ENCODE measurements at regions not wholly inside any gene's neighbourhood (a gene's known extent, or its start where the extent isn't known, plus 50 kb on each side); places are given as distances from the start of the nearest gene placed in this dataset.

DNA sequence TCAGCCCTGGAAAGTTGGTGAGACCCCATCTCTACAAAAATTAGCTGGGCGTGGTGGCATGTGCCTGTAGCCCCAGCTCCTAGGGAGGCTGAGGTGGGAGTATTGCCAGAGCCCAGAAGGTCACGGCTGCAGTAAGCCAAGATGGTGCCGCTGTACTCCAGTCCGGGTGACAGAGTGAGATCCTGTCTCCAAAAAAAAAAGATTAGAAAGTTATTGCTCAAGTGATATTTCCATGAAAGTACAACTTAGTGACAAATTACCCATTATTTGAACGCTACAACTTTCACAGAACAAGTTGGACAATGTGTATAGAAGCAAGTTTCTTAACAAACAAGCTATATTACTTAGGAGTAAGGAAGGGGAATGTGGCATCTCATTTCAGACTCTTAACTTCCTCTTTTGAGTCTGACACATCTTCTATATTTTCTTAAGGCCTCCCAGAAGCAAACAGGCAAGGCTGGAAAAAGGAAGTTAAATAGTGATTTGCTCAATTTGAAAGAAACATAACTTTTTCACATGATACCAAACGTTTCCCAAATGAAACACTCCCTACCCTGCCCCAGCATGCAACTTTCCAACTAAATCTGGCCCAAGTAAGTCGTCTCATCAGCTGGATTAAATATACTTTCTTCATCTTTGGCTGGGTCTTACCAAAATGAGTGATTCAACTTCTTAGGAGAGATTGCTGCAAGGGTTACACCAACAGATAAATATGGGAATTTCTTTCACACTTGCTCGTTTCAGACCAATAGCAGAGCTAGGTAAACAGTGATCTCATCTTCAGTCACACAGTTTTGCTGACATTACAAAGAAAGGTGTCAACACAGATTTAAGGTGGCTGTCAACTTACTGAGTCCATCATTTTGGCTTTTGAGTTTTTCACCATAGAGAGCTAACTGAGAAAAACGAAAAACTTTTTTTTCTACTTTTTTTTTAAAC lies 66.3 kb upstream of the KLF6 start:
- DNase-seq (no peak), ATAC-seq (ENCODE audit: low read depth in 2 of 2) (no peak)
- Histone ChIP-seq H3K36me3 (ENCODE audit: control insufficient read depth, insufficient read depth, low read length) (no peaks in the 10 kb centered on the region), H3K9me3 (ENCODE audit: control insufficient read depth in 2 of 2, low read length in 2 of 2) (no peaks in the 10 kb centered on the region), H3K4me3 (ENCODE audit: low read depth, low read length) (peak overlapping the region; percentile 57), H3K27me3 (ENCODE audit: control insufficient read depth, insufficient read depth, low read length) (no peaks in the 10 kb centered on the region), H3K4me1 (ENCODE audit: control insufficient read depth, insufficient read depth, low read length, poor library complexity, severe bottlenecking) (peaks cover 18% of the 10 kb centered on the region), H3K27ac (ENCODE audit: insufficient read depth, low read length, poor library complexity, severe bottlenecking) (peak overlapping the region; percentile 84)
- H3K4me3 Mint-ChIP-seq: peak overlapping the region in 1 of 4 donors; percentile 43
- peak overlapping the region; percentile 85 to 94 (median 89) for H3K27ac Mint-ChIP-seq
- H3K36me3 Mint-ChIP-seq: no peaks in the 10 kb centered on the region
- peaks cover 10 to 29% (median 25%) of the 10 kb centered on the region in 4 donors for H3K4me1 Mint-ChIP-seq
- H3K9me3 Mint-ChIP-seq: peaks cover 0 to 1% (median 0%) of the 10 kb centered on the region in 7 donors
- no peaks in the 10 kb centered on the region for H3K27me3 Mint-ChIP-seq

DNA sequence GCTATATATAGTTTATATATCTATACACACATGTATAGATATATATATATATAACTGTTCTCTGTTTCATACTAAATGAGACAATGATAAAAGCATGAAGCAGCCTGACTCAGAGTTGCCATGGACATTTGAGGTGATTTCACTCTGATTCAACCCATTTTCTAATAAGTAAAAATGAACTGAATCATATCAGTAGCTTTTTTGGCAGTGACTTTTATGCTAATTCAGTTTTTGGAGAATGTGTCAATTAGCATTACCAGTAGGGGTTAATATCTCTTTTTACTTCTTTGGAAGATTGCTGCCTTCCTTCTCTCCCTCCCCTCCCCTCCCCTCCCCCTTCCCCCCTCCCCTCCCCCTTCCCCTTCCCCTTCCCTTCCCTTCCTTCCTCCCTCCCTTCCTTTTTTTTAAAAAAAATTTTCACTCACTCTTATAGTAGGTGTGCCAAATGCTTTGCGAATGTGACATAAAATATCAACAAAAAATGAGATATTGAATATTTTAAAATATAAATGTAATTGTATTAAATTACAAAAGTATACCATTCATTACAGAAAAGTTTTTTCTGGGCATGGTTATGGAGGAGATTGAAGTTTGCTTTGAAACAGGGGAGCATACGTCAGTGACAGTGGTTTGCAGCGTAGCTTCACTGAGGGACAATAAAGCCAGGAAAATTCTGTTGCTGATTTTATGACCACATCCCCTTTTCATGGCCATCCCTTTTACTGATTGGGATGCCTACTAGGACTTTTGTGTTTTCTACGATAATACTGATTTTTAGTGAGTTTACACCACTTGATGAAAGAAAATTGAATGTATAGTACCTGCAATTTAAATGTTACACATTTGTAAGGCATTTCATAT lies 64.0 kb upstream of the KLF6 start:
- no peaks in the 10 kb centered on the region for H3K36me3 Mint-ChIP-seq
- no peaks in the 10 kb centered on the region for H3K27me3 ChIP-seq (ENCODE audit: control insufficient read depth, insufficient read depth, low read length)
- no peaks in the 10 kb centered on the region for H3K9me3 ChIP-seq (ENCODE audit: control insufficient read depth in 2 of 2, low read length in 2 of 2)
- no peak for ATAC-seq (ENCODE audit: low read depth in 2 of 2)
- no peak overlapping the region for H3K4me3 ChIP-seq (ENCODE audit: low read depth, low read length)
- H3K9me3 Mint-ChIP-seq: peaks cover 0 to 1% (median 0%) of the 10 kb centered on the region in 7 donors
- no peaks in the 10 kb centered on the region for H3K27me3 Mint-ChIP-seq
- peaks cover 9 to 29% (median 25%) of the 10 kb centered on the region in 4 donors for H3K4me1 Mint-ChIP-seq
- no peak overlapping the region for H3K27ac ChIP-seq (ENCODE audit: insufficient read depth, low read length, poor library complexity, severe bottlenecking)
- no peak for DNase-seq
- no peak overlapping the region for H3K27ac Mint-ChIP-seq
- peaks cover 18% of the 10 kb centered on the region for H3K4me1 ChIP-seq (ENCODE audit: control insufficient read depth, insufficient read depth, low read length, poor library complexity, severe bottlenecking)
- no peak overlapping the region for H3K4me3 Mint-ChIP-seq
- H3K36me3 ChIP-seq (ENCODE audit: control insufficient read depth, insufficient read depth, low read length): no peaks in the 10 kb centered on the region

GRCh38 chr10:3848005-3848774 lies 63.2 kb upstream of the KLF6 start:
- no peak overlapping the region for H3K27ac Mint-ChIP-seq
- peaks cover 18% of the 10 kb centered on the region for H3K4me1 ChIP-seq (ENCODE audit: control insufficient read depth, insufficient read depth, low read length, poor library complexity, severe bottlenecking)
- no peaks in the 10 kb centered on the region for H3K27me3 ChIP-seq (ENCODE audit: control insufficient read depth, insufficient read depth, low read length)
- ATAC-seq (ENCODE audit: low read depth in 2 of 2) (no peak), DNase-seq (no peak)
- no peaks in the 10 kb centered on the region for H3K36me3 Mint-ChIP-seq
- no peak overlapping the region for H3K27ac ChIP-seq (ENCODE audit: insufficient read depth, low read length, poor library complexity, severe bottlenecking)
- no peaks in the 10 kb centered on the region for H3K27me3 Mint-ChIP-seq
- H3K4me3 Mint-ChIP-seq: no peak overlapping the region
- peaks cover 0 to 1% (median 0%) of the 10 kb centered on the region in 7 donors for H3K9me3 Mint-ChIP-seq
- peaks cover 9 to 25% (median 22%) of the 10 kb centered on the region in 4 donors for H3K4me1 Mint-ChIP-seq
- no peak overlapping the region for H3K4me3 ChIP-seq (ENCODE audit: low read depth, low read length)
- no peaks in the 10 kb centered on the region for H3K9me3 ChIP-seq (ENCODE audit: control insufficient read depth in 2 of 2, low read length in 2 of 2)
- no peaks in the 10 kb centered on the region for H3K36me3 ChIP-seq (ENCODE audit: control insufficient read depth, insufficient read depth, low read length)

- Histone ChIP-seq H3K9me3 (ENCODE audit: control insufficient read depth in 2 of 2, low read length in 2 of 2) (no peaks in the 10 kb centered on the region), H3K36me3 (ENCODE audit: control insufficient read depth, insufficient read depth, low read length) (no peaks in the 10 kb centered on the region), H3K4me1 (ENCODE audit: control insufficient read depth, insufficient read depth, low read length, poor library complexity, severe bottlenecking) (peaks cover 7% of the 10 kb centered on the region), H3K27me3 (ENCODE audit: control insufficient read depth, insufficient read depth, low read length) (no peaks in the 10 kb centered on the region), H3K27ac (ENCODE audit: insufficient read depth, low read length, poor library complexity, severe bottlenecking) (no peak overlapping the region), H3K4me3 (ENCODE audit: low read depth, low read length) (no peak overlapping the region)
- Mint-ChIP-seq H3K4me3 (no peak overlapping the region), H3K36me3 (no peaks in the 10 kb centered on the region), H3K27ac (no peak overlapping the region), H3K9me3 (peaks cover 0 to 1% (median 0%) of the 10 kb centered on the region in 7 donors), H3K4me1 (peaks cover 0 to 13% (median 10%) of the 10 kb centered on the region in 4 donors), H3K27me3 (no peaks in the 10 kb centered on the region)
- ATAC-seq (ENCODE audit: low read depth in 2 of 2) (no peak), DNase-seq (no peak)
These were observed 61.7 kb upstream of the KLF6 start for GRCh38 chr10:3846736-3847135.

GRCh38 chr10:3844491-3845025 lies 59.5 kb upstream of the KLF6 start:
- no peaks in the 10 kb centered on the region for H3K9me3 ChIP-seq (ENCODE audit: control insufficient read depth in 2 of 2, low read length in 2 of 2)
- H3K4me3 ChIP-seq (ENCODE audit: low read depth, low read length): no peak overlapping the region
- no peaks in the 10 kb centered on the region for H3K4me1 ChIP-seq (ENCODE audit: control insufficient read depth, insufficient read depth, low read length, poor library complexity, severe bottlenecking)
- no peaks in the 10 kb centered on the region for H3K27me3 ChIP-seq (ENCODE audit: control insufficient read depth, insufficient read depth, low read length)
- H3K27ac Mint-ChIP-seq: no peak overlapping the region
- H3K9me3 Mint-ChIP-seq: peaks cover 0 to 1% (median 0%) of the 10 kb centered on the region in 7 donors
- no peaks in the 10 kb centered on the region for H3K27me3 Mint-ChIP-seq
- H3K4me3 Mint-ChIP-seq: no peak overlapping the region
- ATAC-seq (ENCODE audit: low read depth in 2 of 2) (no peak), DNase-seq (no peak)
- H3K36me3 Mint-ChIP-seq: no peaks in the 10 kb centered on the region
- peaks cover 0 to 2% (median 0%) of the 10 kb centered on the region in 4 donors for H3K4me1 Mint-ChIP-seq
- no peak overlapping the region for H3K27ac ChIP-seq (ENCODE audit: insufficient read depth, low read length, poor library complexity, severe bottlenecking)
- H3K36me3 ChIP-seq (ENCODE audit: control insufficient read depth, insufficient read depth, low read length): no peaks in the 10 kb centered on the region

DNA sequence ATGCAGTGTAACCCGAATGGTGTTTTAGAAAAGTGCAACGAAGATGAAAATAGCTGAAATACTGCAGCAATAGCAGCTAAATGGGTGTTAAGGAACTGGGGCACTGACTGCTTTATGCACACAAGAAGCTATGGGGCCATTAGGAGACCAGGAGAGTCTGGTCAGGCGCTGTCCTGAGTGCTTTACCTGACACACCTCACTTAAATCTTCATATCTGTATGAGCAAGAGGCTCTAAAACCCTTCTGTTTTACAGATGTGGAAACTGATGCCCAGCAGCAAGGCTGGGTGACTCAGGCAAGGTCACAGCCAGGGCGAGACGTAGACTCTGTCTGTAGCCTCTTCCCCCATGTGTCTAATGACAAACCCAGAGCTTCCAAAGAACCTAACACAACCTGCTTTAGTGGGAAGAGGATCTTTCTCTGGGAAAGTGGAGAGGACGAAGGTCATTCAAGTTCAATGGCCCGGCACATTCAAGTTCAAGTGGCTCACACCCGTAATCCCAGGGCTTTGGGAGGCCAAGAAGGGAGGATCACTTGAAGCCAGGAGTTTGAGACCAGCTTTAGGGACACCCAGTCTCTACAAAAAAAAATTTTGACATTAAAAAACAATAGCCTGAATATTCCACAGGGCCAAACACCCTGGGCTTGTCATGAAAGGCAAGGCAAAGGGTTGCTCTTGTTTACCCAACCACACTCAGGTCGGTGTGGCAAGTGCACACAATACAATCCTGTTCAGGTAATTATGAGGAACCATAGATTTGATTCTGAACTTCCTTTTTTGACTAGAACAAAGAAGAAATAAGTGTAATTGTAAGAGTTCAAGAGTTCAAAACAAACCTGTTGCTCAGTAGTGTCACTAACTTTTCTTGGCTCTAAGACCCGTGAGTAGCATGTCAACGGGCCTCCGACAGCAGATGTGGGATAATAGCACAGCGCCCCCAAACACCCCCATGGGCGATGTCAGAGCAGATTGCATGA lies 53.7 kb upstream of the KLF6 start:
- Mint-ChIP-seq H3K27ac (peak overlapping the region in 1 of 3 donors; percentile 64), H3K4me1 (peaks cover 6 to 13% (median 11%) of the 10 kb centered on the region in 4 donors), H3K27me3 (no peaks in the 10 kb centered on the region), H3K4me3 (no peak overlapping the region), H3K9me3 (no peaks in the 10 kb centered on the region), H3K36me3 (no peaks in the 10 kb centered on the region)
- Histone ChIP-seq H3K27me3 (ENCODE audit: control insufficient read depth, insufficient read depth, low read length) (no peaks in the 10 kb centered on the region), H3K36me3 (ENCODE audit: control insufficient read depth, insufficient read depth, low read length) (no peaks in the 10 kb centered on the region), H3K4me3 (ENCODE audit: low read depth, low read length) (no peak overlapping the region), H3K4me1 (ENCODE audit: control insufficient read depth, insufficient read depth, low read length, poor library complexity, severe bottlenecking) (no peaks in the 10 kb centered on the region), H3K9me3 (ENCODE audit: control insufficient read depth in 2 of 2, low read length in 2 of 2) (no peaks in the 10 kb centered on the region), H3K27ac (ENCODE audit: insufficient read depth, low read length, poor library complexity, severe bottlenecking) (no peak overlapping the region)
- no peak for ATAC-seq (ENCODE audit: low read depth in 2 of 2)
- DNase-seq: no peak

Measured in CD4-positive, CD25-positive, alpha-beta regulatory T cell (primary cell).